Kidney epithelial cell (primary cell): ENCODE measurements at regions not wholly inside any gene's neighbourhood (a gene's known extent, or its start where the extent isn't known, plus 50 kb on each side); places are given as distances from the start of the nearest gene placed in this dataset.

Experiments
- DNase-seq: peaks from one replicate; pipeline ENCODE4 v3.0.0-alpha.2; 2010; ENCODE audit warnings: low read depth
- H3K27me3 ChIP-seq: 2 replicates; pipeline ENCODE4 v1.6.0; 2011; ENCODE audit warnings: low read length; ENCODE audit not compliant: control insufficient read depth, insufficient read depth
- H3K36me3 ChIP-seq: 2 replicates; pipeline ENCODE4 v1.5.1; 2011; ENCODE audit warnings: low read length; ENCODE audit not compliant: control insufficient read depth, insufficient read depth
- H3K4me3 ChIP-seq: 2 replicates; pipeline ENCODE4 v1.5.1; 2011; ENCODE audit warnings: low read depth, mild to moderate bottlenecking, control low read depth, low read length
- TF ChIP-seq, protein P1 (sequence below): IDR thresholded peaks from 2 replicates; pipeline ENCODE4 v1.5.1; 2011; ENCODE audit warnings: mild to moderate bottlenecking, moderate library complexity, low read length, control low read depth, inconsistent platforms; ENCODE audit not compliant: insufficient read depth, poor library complexity, severe bottlenecking

DNA sequence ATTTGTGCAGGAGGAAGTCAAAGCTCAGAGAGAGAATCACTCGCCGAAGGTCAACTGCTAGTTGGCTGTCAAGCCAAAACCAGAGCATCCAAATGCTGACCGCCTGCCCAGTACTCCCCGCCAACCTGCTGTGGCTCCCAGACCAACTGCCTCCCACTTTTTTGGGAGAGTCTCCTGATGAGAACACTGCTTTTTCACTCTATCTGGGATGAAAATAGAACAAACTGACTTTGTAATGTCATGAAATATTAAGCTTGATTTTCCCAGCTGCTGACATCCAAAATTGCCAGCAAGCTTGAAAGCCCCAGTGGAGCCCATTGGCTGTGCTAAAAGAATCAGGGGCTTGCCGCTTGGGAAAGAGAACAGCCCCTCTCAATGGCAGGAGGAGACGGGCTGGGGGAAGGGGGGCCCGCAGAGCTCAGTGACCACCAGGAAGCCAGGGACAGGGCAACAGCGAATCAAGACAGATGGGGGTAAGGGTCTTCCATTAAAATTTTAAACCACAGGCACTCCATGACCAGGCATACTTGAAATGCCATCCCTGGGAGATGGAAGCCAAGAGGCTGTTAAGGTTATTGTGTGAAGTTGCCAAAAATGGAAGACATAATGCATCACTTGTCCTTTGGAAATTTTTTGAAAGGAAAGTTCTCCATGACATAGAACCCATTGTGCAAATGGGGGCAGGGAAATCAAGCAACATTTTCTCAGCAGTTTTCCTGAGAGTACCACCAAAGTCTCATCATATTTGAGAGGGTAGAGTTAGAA is 125.7 kb upstream of the CDH5 start:
- TF ChIP-seq, protein P1, sequence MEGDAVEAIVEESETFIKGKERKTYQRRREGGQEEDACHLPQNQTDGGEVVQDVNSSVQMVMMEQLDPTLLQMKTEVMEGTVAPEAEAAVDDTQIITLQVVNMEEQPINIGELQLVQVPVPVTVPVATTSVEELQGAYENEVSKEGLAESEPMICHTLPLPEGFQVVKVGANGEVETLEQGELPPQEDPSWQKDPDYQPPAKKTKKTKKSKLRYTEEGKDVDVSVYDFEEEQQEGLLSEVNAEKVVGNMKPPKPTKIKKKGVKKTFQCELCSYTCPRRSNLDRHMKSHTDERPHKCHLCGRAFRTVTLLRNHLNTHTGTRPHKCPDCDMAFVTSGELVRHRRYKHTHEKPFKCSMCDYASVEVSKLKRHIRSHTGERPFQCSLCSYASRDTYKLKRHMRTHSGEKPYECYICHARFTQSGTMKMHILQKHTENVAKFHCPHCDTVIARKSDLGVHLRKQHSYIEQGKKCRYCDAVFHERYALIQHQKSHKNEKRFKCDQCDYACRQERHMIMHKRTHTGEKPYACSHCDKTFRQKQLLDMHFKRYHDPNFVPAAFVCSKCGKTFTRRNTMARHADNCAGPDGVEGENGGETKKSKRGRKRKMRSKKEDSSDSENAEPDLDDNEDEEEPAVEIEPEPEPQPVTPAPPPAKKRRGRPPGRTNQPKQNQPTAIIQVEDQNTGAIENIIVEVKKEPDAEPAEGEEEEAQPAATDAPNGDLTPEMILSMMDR, result no peak
- Histone ChIP-seq H3K27me3 (no peaks in the 10 kb centered on the region), H3K36me3 (no peaks in the 10 kb centered on the region), H3K4me3 (no peak overlapping the region)
- DNase-seq, result no peak

DNA sequence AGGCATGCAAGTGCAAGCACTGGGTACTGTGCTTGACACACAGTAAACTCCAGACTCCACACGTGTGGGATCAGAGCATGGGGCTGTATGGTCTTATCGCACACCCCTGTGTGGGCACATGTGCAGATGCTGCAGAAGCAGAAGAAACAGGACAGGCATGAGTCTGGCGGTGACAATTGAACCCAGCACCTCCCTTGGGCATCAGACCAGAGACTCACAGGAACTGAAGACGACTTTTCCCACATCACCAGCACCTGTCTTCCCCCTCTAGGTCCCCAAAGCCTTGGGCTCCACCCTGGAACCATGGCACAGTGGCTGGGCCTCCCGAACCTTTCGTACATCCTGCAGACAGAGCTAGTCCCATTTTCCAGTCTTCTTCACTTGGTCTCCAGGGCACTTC is 126.4 kb upstream of the CDH5 start:
- TF ChIP-seq, protein P1, result no peak
- H3K36me3 ChIP-seq, result no peaks in the 10 kb centered on the region
- no peak for DNase-seq
- H3K27me3 ChIP-seq, result no peaks in the 10 kb centered on the region
- H3K4me3 ChIP-seq, result no peak overlapping the region

DNA sequence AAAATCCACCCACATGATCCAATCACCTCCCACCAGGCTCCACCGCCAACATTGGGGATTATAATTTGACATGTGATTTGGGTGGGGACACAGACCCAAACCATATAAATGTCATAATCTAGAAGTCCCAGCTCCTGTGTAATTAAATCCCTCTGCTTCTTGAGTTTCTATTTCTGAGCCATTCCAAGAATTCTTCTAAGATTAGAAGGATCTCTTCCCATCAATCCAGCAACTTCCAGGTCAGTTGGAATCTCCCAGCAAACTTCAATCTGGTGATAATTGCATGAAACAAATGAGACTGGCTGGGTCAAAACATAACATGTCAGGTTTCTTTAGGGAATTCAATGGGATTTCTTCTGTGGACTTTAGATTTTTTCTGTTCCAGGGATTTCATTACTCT is 127.8 kb upstream of the CDH5 start:
- Histone ChIP-seq H3K27me3 (no peaks in the 10 kb centered on the region), H3K4me3 (no peak overlapping the region), H3K36me3 (no peaks in the 10 kb centered on the region)
- DNase-seq, result no peak
- TF ChIP-seq, protein P1, result no peak

DNA sequence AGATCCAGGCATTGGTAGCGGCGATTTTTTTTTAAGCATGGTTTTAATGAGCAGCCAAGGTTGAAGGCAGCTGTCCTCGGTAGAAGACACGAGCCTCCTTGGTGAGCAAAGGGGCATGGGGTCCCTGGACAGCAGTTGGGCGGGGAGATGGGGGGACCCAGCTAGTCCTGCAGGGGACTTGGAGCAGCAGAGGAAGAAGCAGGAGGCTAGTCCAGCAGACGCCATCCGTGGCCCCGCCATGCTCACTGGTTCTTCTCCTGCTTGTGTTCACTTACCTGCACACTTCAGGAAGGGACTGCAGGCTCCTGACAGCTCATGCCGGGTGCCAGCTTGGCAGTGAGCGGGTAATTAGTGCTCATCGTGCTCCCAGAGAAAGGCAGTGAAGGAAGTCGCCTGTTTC is 130.2 kb upstream of the CDH5 start:
- H3K36me3 ChIP-seq, result no peaks in the 10 kb centered on the region
- H3K27me3 ChIP-seq, result peaks cover 2% of the 10 kb centered on the region
- no peak for DNase-seq
- TF ChIP-seq, protein P1, result no peak
- no peak overlapping the region for H3K4me3 ChIP-seq

DNA sequence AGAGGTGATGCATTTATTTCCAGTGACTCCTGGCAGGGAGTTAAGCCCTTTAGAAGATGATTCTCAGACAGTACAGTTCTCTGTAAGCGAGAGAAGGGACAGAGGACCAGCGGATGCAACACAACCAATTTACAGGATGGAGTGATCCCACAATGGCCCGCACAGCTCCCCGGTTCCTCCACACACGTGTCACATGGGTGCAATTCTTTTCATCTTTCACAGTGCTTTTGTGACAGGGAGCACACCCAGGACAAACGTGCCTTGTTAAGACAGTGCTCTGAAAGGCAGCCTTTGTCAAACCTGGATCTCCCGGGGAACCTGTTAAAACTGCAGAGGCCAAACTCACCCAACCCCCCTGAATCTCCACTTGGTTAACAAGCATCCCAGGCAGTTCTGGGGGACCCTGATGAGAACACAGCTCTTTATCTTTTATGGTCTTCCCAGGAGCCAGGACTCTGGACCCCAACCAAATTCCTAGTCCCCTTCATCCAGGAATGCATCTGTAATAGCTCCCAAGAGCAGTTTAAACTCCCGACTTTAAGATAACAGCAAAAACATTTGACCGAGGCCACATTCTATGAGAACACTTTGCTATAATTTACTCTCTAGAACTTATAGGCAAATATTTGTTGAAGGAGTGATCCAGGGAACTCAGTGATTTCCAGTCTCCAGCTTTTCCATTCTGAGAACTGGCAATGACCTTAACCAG is 134.9 kb upstream of the CDH5 start:
- peaks cover 2% of the 10 kb centered on the region for H3K27me3 ChIP-seq
- TF ChIP-seq, protein P1, result no peak
- DNase-seq, result no peak
- H3K4me3 ChIP-seq, result no peak overlapping the region
- H3K36me3 ChIP-seq, result no peaks in the 10 kb centered on the region

DNA sequence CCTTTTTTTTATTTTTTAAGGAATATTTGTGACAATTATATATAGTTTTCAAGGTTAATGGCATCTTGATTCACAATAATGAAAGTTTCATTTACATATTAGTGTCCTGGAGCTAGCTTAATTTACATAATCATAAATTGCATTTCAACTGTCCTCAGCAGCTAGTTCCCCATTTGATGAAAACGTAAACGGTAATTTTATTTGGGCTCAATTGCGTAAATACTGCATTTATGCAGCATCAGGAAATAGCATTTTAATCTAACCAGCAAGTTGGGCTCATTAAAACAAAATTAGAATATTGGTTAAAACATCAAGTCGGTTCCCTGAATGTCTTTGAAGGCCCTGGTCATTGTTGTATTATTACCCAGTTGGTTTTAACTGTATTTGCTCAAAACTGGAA is 136.8 kb upstream of the CDH5 start:
- TF ChIP-seq, protein P1, result no peak
- Histone ChIP-seq H3K36me3 (no peaks in the 10 kb centered on the region), H3K27me3 (peaks cover 2% of the 10 kb centered on the region), H3K4me3 (no peak overlapping the region)
- DNase-seq, result no peak
